Glutamatergic neuron (in vitro differentiated cells): ENCODE measurements at regions not wholly inside any gene's neighbourhood (a gene's known extent, or its start where the extent isn't known, plus 50 kb on each side); places are given as distances from the start of the nearest gene placed in this dataset.

Experiments used
- DNase-seq: peaks from one replicate; pipeline ENCODE4 v3.0.0; 2022
- H3K27ac Mint-ChIP-seq: one replicate; pipeline ENCODE4 v1.8.0; 2020; ENCODE audit warnings: mild to moderate bottlenecking, mixed read lengths, inconsistent platforms; ENCODE audit not compliant: unreplicated experiment
- H3K27me3 Mint-ChIP-seq: one replicate; pipeline ENCODE4 v1.8.0; 2020; ENCODE audit warnings: mild to moderate bottlenecking, moderate library complexity, mixed read lengths, inconsistent platforms; ENCODE audit not compliant: unreplicated experiment
- H3K36me3 Mint-ChIP-seq: one replicate; pipeline ENCODE4 v1.8.0; 2020; ENCODE audit warnings: mild to moderate bottlenecking, mixed read lengths, inconsistent platforms; ENCODE audit not compliant: unreplicated experiment
- H3K4me1 Mint-ChIP-seq: one replicate; pipeline ENCODE4 v1.8.0; 2020; ENCODE audit warnings: mild to moderate bottlenecking, low read depth, mixed read lengths, inconsistent platforms; ENCODE audit not compliant: unreplicated experiment
- H3K4me3 Mint-ChIP-seq: one replicate; pipeline ENCODE4 v1.8.0; 2020; ENCODE audit warnings: mild to moderate bottlenecking, mixed read lengths, inconsistent platforms; ENCODE audit not compliant: unreplicated experiment
- H3K9me3 Mint-ChIP-seq: one replicate; pipeline ENCODE4 v1.8.0; 2020; ENCODE audit warnings: mild to moderate bottlenecking, moderate library complexity, mixed read lengths, inconsistent platforms; ENCODE audit not compliant: unreplicated experiment
- TF ChIP-seq, protein P1 (sequence below): fragments of 200-600 bp; sonication (generic); IDR thresholded peaks from one replicate; pipeline ENCODE4 v1.5.0; 2021; ENCODE audit not compliant: partially characterized antibody, unreplicated experiment

- no peaks in the 10 kb centered on the region for H3K36me3 Mint-ChIP-seq
- no peak overlapping the region for H3K27ac Mint-ChIP-seq
- H3K9me3 Mint-ChIP-seq, result peaks cover 3% of the 10 kb centered on the region
- no peak overlapping the region for H3K4me3 Mint-ChIP-seq
- no peak for DNase-seq
- TF ChIP-seq, protein P1, sequence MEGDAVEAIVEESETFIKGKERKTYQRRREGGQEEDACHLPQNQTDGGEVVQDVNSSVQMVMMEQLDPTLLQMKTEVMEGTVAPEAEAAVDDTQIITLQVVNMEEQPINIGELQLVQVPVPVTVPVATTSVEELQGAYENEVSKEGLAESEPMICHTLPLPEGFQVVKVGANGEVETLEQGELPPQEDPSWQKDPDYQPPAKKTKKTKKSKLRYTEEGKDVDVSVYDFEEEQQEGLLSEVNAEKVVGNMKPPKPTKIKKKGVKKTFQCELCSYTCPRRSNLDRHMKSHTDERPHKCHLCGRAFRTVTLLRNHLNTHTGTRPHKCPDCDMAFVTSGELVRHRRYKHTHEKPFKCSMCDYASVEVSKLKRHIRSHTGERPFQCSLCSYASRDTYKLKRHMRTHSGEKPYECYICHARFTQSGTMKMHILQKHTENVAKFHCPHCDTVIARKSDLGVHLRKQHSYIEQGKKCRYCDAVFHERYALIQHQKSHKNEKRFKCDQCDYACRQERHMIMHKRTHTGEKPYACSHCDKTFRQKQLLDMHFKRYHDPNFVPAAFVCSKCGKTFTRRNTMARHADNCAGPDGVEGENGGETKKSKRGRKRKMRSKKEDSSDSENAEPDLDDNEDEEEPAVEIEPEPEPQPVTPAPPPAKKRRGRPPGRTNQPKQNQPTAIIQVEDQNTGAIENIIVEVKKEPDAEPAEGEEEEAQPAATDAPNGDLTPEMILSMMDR, result no peak
- peaks cover 2% of the 10 kb centered on the region for H3K4me1 Mint-ChIP-seq
- H3K27me3 Mint-ChIP-seq, result peaks cover 2% of the 10 kb centered on the region
These were observed 85.4 kb upstream of the TIAM1 start for GRCh38 chr21:31429506-31429905.

- H3K9me3 Mint-ChIP-seq, result peaks cover 3% of the 10 kb centered on the region
- no peak for DNase-seq
- H3K27me3 Mint-ChIP-seq, result peaks cover 4% of the 10 kb centered on the region
- H3K27ac Mint-ChIP-seq, result no peak overlapping the region
- TF ChIP-seq, protein P1, result no peak
- H3K4me1 Mint-ChIP-seq, result peaks cover 2% of the 10 kb centered on the region
- H3K4me3 Mint-ChIP-seq, result no peak overlapping the region
- H3K36me3 Mint-ChIP-seq, result no peaks in the 10 kb centered on the region
These were observed 82.3 kb upstream of the TIAM1 start for GRCh38 chr21:31426235-31426797.

GRCh38 chr21:31425138-31425537, 81.1 kb upstream of the TIAM1 start:
- no peaks in the 10 kb centered on the region for H3K36me3 Mint-ChIP-seq
- TF ChIP-seq, protein P1, result no peak
- H3K9me3 Mint-ChIP-seq, result peaks cover 3% of the 10 kb centered on the region
- H3K4me1 Mint-ChIP-seq, result peaks cover 2% of the 10 kb centered on the region
- no peak overlapping the region for H3K4me3 Mint-ChIP-seq
- H3K27me3 Mint-ChIP-seq, result peaks cover 4% of the 10 kb centered on the region
- no peak for DNase-seq
- no peak overlapping the region for H3K27ac Mint-ChIP-seq

DNA sequence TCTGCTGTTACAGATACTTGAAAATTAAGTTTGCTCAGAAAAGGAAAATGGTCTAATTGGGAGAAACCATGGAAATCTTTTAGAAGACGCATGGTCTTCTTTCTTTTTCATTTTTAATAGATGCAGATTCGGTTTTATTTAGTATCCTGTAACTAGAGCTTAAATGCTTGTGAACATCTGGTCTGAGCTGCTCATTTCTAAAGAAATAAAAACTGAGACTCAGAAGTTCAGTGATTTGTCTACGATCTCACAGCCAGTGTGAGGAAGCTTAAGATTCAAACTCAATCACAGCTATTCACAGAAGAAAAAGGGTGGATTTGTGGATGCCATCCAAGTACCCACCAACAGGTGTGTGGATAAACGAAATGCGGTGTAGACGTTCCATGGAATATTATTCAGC, 80.0 kb upstream of the TIAM1 start:
- TF ChIP-seq, protein P1, result no peak
- no peak overlapping the region for H3K4me3 Mint-ChIP-seq
- no peaks in the 10 kb centered on the region for H3K9me3 Mint-ChIP-seq
- no peaks in the 10 kb centered on the region for H3K36me3 Mint-ChIP-seq
- H3K27me3 Mint-ChIP-seq, result peaks cover 4% of the 10 kb centered on the region
- no peak overlapping the region for H3K27ac Mint-ChIP-seq
- no peak for DNase-seq
- no peaks in the 10 kb centered on the region for H3K4me1 Mint-ChIP-seq

DNA sequence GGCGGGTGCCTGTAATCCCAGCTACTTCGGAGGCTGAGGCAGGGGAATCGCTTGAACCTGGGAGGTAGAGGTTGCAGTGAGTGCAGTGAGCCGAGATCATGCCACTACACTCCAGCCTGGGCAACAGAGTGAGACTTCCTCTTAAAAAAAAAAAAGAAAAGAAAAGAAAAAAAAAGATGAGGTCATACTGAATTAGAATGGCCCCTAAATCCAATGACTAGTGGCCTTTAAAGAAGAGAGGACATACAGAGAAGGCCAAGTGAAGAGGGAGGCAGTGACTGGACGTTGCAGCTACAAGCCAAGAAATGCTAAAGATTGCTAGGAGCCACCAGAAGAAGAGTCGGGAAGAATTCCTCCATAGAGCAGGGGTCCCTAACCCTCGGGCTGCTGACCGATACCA, 76.9 kb upstream of the TIAM1 start:
- no peak for DNase-seq

More for the DNA sequence above, 76.9 kb upstream of the TIAM1 start:
- H3K27me3 Mint-ChIP-seq, result peaks cover 2% of the 10 kb centered on the region
- TF ChIP-seq, protein P1, result no peak
- peaks cover 3% of the 10 kb centered on the region for H3K9me3 Mint-ChIP-seq
- H3K27ac Mint-ChIP-seq, result no peak overlapping the region
- no peak overlapping the region for H3K4me3 Mint-ChIP-seq
- H3K36me3 Mint-ChIP-seq, result no peaks in the 10 kb centered on the region
- H3K4me1 Mint-ChIP-seq, result peaks cover 3% of the 10 kb centered on the region
